HG03439 (cell line): ENCODE measurements at regions not wholly inside any gene's neighbourhood (a gene's known extent, or its start where the extent isn't known, plus 50 kb on each side); places are given as distances from the start of the nearest gene placed in this dataset.
"Not testable (repeated sequence)": the region's sequence is repeated elsewhere in the genome, so short reads cannot be mapped to it uniquely, and the experiment has no call there.

Experiments used
- ATAC-seq: cut with Tn5 transposase; IDR thresholded peaks from one replicate; pipeline ENCODE4 v1.9.1; 2021; ENCODE audit warnings: mild to moderate bottlenecking, moderate library complexity; ENCODE audit not compliant: unreplicated experiment

DNA sequence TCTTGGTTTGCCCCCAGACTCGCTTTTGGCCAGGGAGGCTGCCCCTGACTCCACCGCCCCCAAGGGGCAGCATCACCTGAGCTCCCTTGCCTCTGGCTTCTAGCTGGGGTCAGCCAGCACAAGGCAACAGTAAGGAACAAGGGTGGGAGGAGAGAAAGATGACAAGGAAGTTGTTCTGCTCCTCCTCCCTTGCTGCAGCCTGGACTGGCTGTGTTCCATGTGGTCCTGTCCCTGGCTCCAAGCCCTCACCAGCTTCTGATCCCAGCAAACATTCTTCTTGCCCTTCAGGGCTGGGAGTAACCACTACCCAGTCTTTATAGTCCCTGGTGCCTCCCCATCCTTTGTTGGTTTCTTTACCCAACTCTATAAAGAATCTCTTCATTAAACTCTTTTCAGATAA lies 100.3 kb upstream of the SPIN1 start:
- no peak for ATAC-seq

DNA sequence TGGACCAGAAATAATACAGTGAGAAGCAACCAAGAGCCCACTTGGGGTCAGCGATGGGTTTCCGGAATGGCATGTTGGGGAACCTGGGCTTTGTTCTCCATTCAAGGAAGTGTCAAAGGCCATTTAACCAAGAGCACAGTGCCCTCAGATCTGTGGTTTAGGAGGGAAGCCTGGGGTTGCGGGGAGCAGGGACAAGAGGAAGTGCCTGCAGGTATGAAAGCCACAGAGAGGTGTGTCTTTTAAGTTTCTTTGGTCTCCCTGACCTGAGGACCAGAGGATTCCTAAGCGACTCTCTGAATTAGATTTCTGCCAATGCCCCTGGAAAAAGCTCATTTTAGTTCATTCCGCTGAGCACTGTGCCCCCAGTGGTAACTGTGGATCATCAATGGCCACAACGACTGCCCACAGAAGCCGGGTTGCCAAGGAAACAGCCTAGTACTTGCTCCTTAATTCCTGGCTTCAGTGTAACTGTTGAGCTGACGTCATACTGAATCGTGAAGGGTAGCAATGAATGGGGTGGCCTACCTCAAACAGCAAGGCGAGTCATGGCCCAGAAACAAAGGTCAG lies 107.3 kb upstream of the SPIN1 start:
- ATAC-seq, result no peak

DNA sequence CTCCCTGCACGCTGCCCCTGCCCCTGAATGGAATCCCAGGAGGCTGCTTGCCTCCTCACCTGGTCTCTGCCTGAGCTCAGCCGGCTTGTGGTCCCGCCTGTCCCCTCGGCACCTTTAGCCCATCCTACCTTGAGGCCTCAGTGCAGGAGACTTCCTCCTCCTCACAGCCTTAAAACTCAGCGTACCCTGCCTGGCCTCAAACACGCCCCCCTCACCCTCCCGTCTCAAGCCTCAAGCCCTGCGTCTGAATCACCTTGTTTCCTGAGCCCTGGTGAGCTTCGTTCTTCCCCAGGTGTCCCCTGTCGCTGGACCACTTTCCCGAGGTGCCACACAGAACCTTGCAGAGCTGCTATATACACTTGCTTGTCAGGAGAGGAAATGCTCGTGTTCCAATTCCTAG lies 110.2 kb upstream of the SPIN1 start:
- ATAC-seq, result no peak

DNA sequence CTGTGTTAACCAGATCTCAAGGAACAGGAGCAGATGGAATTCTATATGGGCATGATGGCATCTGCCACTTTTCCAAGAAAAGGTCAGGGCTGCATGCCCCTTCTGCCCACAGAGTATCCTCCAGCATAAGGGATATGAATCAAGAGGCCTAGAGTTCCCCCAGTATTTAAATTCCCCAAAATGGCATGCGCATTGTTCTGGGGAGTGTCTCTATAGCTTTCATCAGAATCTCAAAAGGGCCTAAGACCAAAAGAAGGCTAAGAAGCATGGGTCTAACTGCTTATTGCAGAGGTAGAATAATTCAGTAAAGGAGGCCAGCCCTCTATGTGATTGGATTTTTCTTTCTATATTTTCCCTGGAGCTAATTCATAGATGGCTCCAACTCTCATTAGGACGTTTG lies 114.2 kb upstream of the SPIN1 start:
- ATAC-seq, result no peak

DNA sequence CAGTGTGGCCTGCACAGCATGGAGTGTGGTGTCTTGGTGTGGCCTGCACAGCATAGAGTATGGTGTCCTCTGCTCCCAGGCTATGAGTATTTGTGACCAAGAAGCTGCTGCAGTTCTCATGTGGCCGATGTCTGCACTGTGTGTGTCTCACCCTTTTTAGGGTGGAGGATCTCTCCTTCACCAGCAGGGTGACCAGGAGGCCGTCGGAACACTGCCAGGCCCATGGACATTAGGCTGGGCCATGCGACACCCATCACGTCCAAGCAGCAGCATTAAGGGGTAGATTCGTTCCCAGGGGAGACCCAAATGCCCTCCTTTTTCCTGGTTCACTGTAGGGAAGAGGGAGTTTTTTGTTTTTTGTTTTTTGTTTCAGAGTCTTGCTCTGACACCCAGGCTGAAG lies 115.3 kb upstream of the SPIN1 start:
- ATAC-seq, result no peak

DNA sequence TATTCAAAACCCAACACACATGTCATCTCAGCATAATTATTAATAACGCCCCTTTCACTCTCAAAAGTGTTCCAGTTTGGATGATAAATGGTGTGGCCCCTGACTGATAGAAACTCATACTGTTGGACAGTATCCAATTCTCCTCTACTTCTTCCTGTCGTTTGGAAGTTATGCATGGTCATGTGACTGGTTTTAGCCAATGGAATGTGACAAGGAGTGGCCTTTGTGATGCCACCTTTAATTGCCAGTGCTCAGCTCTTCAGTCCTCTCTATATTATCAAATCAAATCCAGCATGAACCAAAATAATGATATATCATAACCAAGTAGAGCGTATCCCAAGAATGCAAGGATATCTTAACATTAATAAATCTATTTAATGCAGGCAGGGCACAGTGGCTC lies 117.8 kb upstream of the SPIN1 start:
- ATAC-seq, result no peak

DNA sequence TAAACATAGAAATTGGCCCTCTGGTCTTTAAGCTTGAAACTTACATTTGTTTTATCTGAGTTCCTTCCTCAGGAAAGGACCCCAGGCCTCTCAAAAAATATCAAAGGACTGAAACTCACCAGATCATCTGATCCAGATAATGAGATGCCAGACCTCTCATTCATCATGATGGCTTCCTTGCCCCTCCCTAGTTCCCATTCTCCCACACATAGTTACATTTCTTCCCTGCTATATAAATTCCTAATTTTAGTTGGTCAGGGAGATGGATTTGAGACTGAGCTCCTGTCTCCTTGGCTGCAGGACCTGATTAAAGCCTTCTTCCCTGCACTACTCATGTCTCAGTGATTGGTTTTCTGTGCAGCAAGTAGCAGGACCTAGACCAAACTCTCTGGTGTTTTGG lies 119.4 kb upstream of the SPIN1 start:
- no peak for ATAC-seq

DNA sequence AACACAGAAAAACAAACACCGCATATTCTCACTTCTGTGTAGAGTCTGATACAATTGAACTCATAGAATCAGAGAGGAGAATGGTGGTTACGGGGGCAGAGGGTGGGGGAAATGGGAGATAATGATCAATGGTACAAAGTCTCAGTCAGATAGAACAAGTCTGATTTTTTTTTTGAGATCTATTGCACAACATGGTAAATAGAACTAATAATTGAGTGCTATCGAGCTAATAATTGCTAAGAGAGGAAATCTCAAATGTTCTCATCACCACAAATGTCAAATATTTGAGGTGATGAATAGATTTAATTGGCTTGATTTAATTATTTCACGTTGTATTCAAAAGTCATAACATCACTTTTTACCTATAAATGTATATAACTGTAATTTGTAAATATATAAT lies 121.0 kb upstream of the SPIN1 start:
- ATAC-seq, result no peak

DNA sequence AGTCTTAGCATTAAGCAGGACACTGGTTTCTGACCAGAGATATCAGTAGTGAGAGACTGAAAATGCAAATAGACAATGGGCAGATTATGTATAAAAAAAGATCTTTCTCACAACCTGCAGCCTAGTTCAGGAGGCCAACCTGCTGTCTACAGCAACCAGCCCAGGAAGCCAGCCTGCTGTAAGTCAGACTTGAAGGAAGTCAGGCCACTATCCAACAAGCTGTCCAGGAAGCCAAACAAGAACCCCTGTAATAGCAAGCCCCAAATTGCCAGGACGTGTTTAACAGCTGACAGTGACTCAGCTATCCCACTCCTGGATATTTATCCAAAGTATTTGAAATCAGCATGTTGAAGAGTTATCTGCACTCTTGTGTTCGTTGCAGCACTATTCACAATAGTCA lies 121.8 kb upstream of the SPIN1 start:
- ATAC-seq, result no peak

DNA sequence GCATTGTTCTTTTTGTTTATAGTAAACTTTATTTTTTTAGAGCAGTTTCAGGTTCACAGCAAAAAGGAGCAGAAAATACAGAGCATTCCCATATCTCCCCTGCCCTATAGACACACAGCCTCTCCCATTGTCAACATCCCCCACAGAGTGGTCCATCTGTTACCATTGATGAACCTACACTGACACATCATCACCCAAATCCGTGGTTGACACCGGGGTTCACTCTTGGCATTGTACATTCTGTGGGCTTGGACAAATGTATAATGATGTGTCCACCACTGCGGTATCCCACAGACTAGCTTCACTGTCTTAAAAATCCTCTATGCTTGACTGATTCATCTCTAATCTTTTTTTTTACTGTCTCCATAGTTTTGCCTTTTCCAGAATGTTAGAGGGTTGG lies 120.7 kb upstream of the SPATA31C2 start:
- no peak for ATAC-seq

DNA sequence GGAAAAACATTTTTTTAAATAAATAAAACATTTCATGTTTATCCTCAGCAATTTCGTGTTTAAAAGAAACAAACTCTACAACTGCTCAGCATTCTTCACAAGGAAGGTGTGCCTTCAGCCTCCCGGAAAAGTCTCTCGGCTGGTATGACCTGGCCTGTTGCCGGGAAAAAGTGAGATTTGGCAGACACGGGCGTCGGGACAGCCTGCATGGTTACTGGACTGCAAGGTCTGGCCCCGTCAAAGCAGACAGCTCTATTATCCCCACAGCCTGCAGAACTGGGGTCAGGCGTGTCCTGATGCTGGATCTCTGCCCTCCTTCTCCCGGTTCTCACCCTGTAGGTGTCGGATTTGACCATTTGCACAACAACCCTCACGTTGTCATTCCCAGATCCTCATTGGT lies 120.3 kb upstream of the SPATA31C2 start:
- ATAC-seq, result no peak

DNA sequence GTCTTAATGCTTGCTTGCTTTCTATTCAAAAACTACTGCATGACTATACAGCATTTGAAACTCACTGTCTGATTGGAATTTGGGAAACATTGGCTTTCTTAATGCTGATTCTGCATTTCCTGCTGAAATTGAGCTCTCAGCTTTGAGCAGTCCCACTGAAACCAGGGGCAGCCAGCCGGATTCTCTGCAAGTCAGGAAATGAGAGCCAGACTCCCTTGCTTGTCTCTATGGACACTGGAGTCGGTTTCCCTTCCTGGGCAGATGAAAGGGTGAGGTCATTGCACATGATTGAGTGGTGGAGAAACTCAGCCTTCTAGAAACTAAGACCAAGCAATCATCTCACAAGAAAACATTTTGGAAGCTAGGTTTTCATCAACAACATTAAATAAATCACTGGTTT lies 119.7 kb upstream of the SPATA31C2 start:
- no peak for ATAC-seq

DNA sequence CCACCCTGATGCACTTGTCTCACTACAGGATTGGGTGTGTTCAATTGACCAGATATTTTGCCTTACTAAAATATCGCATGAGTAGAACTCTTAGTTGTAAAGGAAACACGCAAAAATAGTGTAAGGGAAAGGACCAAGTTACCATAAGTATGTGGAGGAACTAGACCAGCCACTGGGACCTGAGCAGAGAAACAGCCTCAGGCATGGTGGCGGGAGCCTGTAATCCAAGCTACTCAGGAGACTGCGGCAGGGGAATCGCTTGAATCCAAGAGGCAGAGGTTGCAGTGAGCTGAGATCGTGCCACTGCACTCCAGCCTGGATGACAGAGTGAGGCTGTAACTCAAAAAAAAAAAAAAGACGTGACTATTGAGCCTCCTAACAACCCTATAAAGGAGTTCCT lies 117.9 kb upstream of the SPATA31C2 start:
- no peak for ATAC-seq

DNA sequence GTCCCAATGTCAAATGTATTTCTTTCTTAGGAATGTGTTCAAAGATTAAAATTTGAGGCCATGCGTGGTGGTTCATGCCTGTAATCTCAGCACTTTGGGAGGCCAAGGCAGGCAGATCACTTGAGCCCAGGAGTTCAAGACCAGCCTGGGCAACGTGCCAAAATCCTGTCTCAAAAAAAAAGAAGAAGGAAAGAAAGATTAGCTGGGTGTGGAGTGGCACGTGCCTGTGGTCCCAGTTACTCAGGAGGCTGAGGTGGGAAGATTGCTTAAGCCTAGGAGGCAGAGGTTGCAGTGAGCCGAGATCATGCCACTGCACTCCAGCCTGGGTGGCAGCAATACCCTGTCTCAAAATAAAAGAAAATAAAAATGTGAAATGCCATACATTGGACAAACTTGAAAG lies 117.5 kb upstream of the SPATA31C2 start:
- not testable (repeated sequence) for ATAC-seq

DNA sequence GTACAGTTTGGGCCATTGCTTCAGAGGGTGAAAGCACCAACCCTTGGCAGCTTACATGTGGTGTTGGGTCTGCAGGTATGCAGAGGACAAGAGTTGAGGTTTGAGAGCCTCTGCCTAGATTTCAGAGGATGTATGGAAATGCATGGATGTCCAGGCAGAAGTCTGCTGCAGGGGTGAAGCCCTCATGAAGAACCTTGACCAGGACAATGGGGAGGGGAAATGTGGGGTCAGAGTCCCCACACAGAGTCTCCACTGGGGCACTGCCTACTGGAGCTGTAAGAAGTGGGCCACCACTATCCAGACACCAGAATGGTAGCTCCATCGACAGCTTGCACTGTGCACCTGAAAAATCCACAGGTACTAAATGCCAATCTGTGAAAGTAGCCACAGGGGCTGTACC lies 113.6 kb upstream of the SPATA31C2 start:
- no peak for ATAC-seq

DNA sequence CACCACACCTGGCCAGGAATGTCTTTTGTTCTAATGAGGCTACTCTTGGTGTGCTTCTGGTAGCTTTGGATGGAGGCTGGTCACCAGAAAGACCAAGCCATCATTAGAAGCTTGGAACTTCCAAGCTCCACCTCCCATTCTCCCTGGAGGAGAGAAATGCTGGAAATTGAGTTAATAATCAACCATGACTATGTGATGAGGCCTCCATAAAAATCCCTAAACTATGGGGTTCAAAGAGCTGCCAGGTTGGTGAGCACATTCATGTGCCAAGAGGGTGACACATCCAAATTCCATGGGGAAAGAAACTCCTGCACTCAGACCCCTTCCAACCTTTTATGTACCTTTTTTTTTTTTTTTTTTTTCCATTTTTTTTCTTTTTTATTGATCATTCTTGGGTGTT lies 105.5 kb upstream of the SPATA31C2 start:
- no peak for ATAC-seq

DNA sequence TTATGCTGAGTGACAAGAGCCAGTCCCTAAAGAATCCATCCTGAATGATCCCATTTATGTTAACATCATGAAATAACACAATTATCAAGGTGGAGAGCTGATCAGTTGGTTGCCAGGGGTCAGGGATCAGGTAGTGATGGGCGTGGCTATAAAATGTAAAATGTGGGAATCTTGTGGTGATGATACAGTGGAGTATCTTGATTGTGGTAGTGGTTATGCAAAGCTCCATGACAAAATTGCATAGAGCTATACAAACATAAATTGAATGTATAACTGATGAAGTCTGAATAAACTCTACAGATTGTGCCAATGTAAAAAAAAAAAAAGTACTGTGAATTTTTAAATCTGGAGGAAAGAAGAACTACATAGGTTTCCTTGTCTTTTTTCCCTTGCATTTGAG lies 104.6 kb upstream of the SPATA31C2 start:
- ATAC-seq, result no peak

DNA sequence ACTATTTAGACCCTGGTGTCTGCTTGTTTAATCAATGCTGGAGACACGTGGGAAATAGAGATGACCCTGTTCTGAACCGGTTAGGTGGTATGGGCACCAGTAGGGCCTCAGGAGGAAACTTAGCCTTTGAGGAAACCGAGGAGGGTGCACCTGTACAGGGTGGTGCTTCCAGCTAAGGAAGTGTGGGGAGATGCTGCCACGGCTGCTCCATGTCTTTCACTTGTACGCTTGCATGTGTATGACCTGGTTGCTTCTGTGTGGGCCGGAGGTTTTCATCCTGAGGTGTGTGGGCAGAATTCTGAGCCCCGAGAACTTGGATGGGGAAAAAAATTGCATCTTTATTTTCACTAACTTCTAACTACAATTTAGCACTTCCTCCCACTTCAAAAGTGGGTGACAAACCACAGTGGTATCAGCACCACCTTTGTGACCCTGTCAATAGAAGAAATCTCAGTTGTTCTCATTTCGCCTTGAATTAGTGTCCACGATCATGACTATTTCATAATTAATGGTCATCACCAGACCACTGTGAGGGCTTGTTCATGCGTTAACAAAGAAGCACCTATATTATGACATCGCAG lies 99.8 kb upstream of the SPATA31C2 start:
- no peak for ATAC-seq

DNA sequence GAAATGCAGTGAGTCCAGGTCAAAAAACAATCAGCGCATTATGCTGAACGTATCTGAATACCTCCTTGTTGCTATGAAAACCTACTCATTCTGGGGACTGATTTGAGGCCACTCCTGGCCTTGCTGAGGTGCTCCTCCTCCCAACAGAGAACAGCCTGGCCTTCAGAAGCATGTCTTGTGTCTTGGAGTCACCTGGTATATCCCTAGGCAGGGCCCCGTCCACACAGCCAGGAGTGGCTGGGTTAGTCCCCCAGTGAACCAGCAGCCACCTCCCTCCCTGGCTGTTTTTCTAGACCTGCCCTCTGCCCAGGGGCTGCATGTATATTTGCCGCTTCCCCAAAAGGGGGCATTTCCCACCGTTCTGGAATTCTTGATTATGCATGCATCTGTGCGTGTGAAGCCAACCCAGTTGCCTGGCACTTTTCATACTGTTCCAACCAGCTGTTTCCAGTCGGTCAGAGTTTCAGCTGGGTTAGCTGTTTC lies 99.2 kb upstream of the SPATA31C2 start:
- ATAC-seq, result no peak

DNA sequence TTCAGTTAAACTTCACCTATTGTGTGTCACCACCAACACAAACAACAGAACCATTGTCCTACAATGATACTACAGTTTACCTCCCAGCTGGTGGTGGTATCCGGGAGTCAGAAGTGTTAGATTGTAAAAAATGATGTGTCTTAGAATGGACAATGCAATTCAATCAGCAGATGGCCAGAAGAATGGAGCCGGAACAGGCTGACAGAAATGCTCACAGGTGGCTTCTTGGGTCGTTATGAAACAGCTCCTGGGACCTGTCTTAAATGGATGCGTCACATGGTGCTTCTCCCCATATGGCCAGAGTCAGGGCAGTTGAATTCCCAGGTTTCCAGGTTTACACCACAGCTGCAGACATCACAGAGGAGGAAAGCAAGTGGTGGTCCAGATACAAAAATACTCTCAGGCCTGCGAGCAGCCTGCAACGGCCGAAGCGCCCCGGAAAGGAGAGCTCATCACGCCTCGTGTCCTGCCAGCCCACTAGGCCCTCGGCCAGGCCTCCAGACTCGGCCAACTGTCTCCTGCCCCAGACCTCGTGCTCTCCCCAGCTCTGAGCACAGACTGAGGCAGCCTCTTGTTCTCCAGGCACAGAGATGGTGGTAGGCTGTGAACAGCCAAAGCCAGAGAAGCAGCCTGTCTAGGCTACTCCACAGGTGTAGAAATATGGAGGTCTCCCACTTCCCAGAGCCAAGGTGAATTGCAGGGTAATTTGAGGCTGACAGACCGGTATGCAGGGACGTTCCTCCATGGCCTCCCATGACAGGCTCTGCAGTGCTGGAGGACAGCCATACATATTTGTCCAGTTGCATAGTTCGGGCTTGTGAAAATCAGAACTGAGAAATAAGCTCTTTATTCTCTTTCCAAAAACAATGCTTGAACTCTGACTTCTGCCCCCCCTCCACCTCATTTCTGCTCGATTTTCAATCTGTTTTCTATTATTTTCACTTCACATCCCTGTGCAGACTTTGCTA lies 98.5 kb upstream of the SPATA31C2 start:
- ATAC-seq, result no peak

DNA sequence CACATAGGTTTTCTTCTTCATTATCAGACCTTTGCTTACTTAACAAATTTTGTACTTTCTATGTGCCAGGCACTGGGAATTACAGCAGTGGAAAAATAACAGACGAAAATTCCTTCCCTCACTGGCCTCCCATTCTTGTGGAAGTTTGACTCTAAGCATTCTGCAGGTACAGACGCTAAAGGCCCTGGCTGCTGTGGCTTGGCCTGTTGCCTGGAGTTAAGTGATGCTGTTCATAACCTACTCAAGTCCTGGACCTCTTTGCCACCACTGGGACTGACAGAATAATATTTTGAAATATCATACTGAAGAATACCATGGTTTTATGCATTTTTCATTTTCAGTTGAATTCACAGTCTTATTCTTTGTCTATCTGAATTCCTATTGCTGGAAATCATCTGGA lies 97.3 kb upstream of the SPATA31C2 start:
- ATAC-seq, result no peak

DNA sequence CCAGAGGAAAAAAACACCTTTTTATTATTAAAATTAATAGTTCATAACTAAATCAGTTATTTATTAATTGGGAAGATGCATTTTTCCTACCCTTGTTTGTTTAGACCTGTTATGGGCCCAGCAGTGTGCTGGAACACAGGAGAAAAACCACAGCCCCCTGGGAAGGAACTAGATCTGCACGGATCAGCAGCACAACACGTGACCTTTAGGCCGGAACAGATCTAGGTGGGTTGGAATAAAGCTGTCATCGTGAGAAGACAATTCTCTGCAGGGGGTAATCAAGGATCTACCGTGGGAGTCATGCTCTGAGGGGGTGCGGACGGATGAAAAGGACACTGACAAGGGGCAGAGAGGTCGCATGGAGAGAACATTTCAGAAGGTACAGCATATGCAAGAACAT lies 95.8 kb upstream of the SPATA31C2 start:
- no peak for ATAC-seq
